ENCODE measurements at regions not wholly inside any gene's neighbourhood (a gene's known extent, or its start where the extent isn't known, plus 50 kb on each side); places are given as distances from the start of the nearest gene placed in this dataset.

DNA sequence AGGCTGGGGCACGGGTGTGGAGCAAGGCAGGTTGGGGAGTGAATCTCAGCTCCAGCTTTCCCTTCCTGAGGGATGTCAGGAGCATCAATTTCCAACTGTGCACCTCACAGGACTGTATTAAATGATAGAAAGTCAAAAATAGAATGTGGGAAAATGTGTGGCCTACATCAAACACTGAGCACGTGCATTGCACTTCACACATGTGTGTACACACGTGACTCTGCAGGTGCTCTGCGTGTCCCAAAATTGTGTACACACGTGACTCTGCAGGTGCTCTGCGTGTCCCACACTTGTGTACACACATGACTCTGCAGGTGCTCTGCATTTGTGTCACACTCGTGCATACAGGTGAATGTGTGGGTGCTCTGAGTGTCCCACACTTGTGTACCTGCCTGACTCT, 577.2 kb upstream of the SALL3 start:
- Histone ChIP-seq H3K27ac (ENCODE audit: low read depth) (no peak overlapping the region), H3K4me3 (ENCODE audit: low read depth, low read length) (no peak overlapping the region), H3K36me3 (ENCODE audit: insufficient read depth) (no peaks in the 10 kb centered on the region), H3K4me1 (ENCODE audit: insufficient read depth) (no peaks in the 10 kb centered on the region)
- 92% methylated on average over 7 of the region's 7 CpGs for WGBS
- DNase-seq (ENCODE audit: extremely low spot score) = no peak

DNA sequence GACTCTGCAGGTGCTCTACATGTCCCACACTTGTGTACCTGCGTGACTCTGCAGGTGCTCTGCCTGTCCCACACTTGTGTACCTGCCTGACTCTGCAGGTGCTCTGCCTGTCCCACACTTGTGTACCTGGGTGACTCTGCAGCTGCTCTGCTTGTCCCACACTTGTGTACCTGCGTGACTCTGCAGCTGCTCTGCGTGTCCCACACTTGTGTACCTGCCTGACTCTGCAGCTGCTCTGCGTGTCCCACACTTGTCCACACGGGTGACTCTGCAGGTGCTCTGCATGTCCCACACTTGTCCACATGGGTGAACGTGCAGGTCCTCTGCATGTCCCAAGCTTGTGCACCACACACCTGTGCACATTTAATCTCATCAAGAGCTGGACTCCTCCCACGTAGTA, 576.7 kb upstream of the SALL3 start:
- DNase-seq (ENCODE audit: extremely low spot score) = no peak
- 82% methylated on average over 7 of the region's 7 CpGs for WGBS

DNA sequence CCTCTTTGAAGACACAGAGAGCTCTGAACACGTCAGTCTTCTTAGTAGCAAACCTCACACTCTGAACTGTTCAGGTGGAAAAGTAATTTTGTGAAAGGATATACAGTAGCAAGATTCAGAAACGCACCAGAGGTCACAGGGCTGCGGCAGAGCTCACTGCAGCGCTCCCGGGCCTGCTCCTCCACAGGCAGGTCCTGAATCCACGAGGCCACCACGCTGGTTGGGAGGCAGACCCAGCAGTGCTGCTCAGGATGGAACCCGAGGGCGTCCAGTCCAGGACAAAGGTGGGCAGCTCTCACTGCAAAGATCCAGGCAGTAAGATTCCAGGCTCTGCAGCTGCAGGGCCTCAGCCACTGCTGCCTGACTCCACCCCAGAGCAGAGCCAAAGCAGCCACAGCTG, 576.2 kb upstream of the SALL3 start:
- Histone ChIP-seq H3K4me3 (ENCODE audit: low read depth, low read length) (no peak overlapping the region), H3K36me3 (ENCODE audit: insufficient read depth) (no peaks in the 10 kb centered on the region), H3K27ac (ENCODE audit: low read depth) (no peak overlapping the region), H3K4me1 (ENCODE audit: insufficient read depth) (no peaks in the 10 kb centered on the region)
- no peak for DNase-seq (ENCODE audit: extremely low spot score)
- WGBS = 74% methylated on average over 9 of the region's 9 CpGs

More for the DNA sequence above, 576.7 kb upstream of the SALL3 start:
- no peaks in the 10 kb centered on the region for H3K36me3 ChIP-seq (ENCODE audit: insufficient read depth)
- H3K27ac ChIP-seq (ENCODE audit: low read depth) = no peak overlapping the region
- H3K4me3 ChIP-seq (ENCODE audit: low read depth, low read length) = no peak overlapping the region
- no peaks in the 10 kb centered on the region for H3K4me1 ChIP-seq (ENCODE audit: insufficient read depth)

DNA sequence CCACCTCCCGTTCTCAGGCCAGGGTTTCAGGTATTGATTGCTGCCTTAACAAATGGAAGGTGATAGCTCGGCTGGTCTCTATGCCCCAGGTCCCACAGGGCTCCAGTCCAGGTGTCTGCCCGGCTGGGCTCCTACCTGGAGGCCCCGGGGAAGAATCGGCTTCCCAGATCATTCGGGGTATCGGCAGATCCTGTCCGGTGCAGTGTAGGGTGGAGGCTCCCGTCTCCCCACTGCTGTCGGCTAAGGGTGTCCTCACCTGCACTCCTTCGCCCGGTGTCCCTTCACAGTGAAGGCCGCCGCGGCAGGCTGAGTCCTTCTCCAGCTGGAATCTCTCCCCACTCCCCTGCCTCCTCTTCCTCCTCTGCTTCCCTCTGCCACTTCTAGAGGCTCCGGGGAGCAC, 573.9 kb upstream of the SALL3 start:
- Histone ChIP-seq H3K36me3 (ENCODE audit: insufficient read depth) (no peaks in the 10 kb centered on the region), H3K4me1 (ENCODE audit: insufficient read depth) (no peaks in the 10 kb centered on the region), H3K4me3 (ENCODE audit: low read depth, low read length) (no peak overlapping the region), H3K27ac (ENCODE audit: low read depth) (no peak overlapping the region)
- DNase-seq (ENCODE audit: extremely low spot score) = no peak
- WGBS = 92% methylated on average over 16 of the region's 16 CpGs

DNA sequence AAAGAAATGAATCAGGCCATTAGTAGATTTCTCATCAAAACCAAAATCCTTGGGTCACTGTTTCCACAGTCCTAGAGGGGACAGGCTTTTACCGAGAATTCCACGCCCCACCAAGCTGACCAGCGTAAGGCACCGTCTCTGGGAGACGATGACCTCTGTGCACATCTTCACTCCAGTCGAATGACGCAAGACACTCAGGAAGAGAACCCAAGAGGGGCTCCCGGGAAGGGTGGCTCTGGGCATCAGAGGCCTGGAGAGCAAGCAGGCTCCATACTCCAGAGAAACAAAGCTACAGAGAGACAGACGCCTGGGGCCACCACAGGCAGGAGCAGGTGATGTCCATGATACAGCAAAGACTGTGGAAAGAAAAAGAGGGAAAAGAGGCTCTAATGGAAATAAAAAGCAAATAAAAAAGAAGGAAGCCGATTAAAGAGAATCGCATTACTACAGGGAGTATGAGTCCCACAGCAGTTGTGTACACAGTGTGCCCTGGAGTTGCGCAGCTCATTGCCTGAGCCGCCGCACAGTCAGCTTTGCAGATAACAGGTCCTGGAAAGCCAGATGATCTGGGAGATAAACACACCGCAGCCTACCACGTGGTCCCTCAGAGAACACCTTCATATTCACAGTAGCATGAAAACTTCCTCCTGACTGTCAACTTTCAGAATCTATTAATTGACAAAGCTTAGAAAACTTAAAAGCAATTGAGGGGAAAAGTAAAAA, 572.7 kb upstream of the SALL3 start:
- no peak for DNase-seq (ENCODE audit: extremely low spot score)
- Histone ChIP-seq H3K36me3 (ENCODE audit: insufficient read depth) (no peaks in the 10 kb centered on the region), H3K4me1 (ENCODE audit: insufficient read depth) (no peaks in the 10 kb centered on the region), H3K27ac (ENCODE audit: low read depth) (no peak overlapping the region), H3K4me3 (ENCODE audit: low read depth, low read length) (no peak overlapping the region)
- 70% methylated on average over 16 of the region's 16 CpGs for WGBS

DNA sequence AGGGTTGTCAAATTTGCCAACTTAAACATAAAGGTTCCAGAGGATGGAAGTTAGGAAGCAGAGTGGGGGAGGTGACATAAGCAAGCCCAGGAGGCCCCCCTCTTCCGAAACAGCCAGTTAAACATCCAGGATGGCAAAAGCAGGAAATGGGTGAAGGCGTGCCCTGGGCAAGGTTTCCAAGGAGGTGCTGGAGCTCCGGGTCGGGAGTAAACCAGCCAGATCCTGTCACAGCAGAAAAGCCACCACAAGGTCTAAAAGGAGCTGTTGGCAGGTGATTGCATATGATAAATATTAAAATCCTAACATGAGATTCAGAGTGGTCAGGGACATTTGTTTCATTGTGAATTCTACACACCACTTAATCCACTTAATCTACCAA, 572.2 kb upstream of the SALL3 start:
- no peak for DNase-seq (ENCODE audit: extremely low spot score)
- Histone ChIP-seq H3K4me1 (ENCODE audit: insufficient read depth) (no peaks in the 10 kb centered on the region), H3K4me3 (ENCODE audit: low read depth, low read length) (no peak overlapping the region), H3K36me3 (ENCODE audit: insufficient read depth) (no peaks in the 10 kb centered on the region), H3K27ac (ENCODE audit: low read depth) (no peak overlapping the region)
- WGBS = 54% methylated on average over 4 of the region's 4 CpGs

DNA sequence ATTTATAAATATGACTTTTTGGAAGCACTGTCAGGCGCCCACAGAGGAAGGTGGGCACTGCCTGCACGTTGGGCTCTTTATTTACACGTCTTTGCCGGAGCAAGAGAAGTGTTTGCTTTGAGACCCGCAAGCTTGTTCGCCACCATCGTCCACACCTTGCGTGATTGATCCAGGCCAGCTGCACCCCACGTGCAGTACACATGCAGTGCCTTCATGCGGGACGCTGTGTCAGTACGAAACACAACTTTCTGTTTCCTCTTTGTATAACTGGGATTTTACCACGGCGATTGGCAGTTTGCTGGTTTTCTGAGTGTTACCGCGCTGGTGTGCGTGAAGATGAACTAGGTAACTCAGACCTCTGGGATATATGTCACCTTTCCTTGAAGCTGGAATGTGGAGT, 571.0 kb upstream of the SALL3 start:
- Histone ChIP-seq H3K36me3 (ENCODE audit: insufficient read depth) (no peaks in the 10 kb centered on the region), H3K4me1 (ENCODE audit: insufficient read depth) (no peaks in the 10 kb centered on the region), H3K4me3 (ENCODE audit: low read depth, low read length) (no peak overlapping the region), H3K27ac (ENCODE audit: low read depth) (no peak overlapping the region)
- no peak for DNase-seq (ENCODE audit: extremely low spot score)
- 78% methylated on average over 17 of the region's 17 CpGs for WGBS

DNA sequence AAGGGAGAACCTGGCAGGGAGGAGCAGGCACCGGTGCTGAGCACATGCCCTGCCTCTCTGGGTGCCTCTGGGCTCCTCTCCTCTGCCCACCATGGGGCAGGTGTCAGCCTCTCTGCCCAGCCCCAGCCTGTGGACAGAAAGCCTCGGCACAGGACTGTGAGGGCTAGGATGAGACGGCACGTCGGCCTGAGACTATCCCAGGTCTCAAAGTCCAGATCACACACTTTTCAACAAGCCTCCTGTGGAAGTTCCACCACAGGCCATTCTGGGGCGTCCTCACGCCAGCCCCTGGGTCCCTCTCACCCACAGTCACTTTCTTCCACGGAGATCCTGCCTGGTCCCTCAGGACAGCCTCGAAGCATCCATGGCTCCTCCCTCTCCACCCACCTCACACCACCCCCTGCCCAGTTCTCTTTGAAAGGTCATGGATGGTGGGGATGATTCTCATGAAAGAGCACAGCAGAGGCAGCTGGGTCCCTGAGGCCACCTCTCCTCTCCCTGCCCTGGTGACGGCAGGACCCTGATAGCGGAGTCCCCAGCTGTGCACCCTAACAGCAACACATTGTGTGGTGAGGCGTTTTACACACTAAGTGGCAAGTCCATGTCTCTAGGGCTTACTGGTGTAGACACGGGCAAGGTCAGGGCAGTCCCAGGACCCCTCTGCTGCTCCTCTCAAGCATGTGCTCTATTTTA, 569.4 kb upstream of the SALL3 start:
- Histone ChIP-seq H3K4me1 (ENCODE audit: insufficient read depth) (no peaks in the 10 kb centered on the region), H3K36me3 (ENCODE audit: insufficient read depth) (no peaks in the 10 kb centered on the region), H3K27ac (ENCODE audit: low read depth) (no peak overlapping the region), H3K4me3 (ENCODE audit: low read depth, low read length) (no peak overlapping the region)
- no peak for DNase-seq (ENCODE audit: extremely low spot score)
- WGBS = 92% methylated on average over 13 of the region's 13 CpGs

DNA sequence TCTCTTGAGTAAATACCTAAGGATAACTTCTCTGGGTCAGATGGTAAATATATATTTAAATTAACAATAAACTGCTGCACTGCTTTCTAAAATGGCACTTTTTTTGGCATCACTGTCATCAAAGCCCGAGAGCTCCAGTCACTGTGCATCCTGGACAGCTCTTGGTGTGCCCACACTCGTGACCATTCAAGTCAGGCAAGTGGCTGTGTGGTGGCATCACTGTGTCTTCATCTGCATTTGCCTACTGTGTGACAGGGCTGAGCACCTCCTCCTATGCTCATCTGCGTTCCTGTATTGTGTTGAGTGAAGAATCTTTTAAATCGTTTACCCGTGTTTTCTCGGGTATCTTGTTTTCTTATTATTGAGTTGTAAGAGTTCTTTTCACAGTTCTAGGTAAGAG, 568.1 kb upstream of the SALL3 start:
- DNase-seq (ENCODE audit: extremely low spot score) = no peak
- no peaks in the 10 kb centered on the region for H3K36me3 ChIP-seq (ENCODE audit: insufficient read depth)
- H3K27ac ChIP-seq (ENCODE audit: low read depth) = no peak overlapping the region
- no peaks in the 10 kb centered on the region for H3K4me1 ChIP-seq (ENCODE audit: insufficient read depth)
- 90% methylated on average over 6 of the region's 6 CpGs for WGBS
- H3K4me3 ChIP-seq (ENCODE audit: low read depth, low read length) = no peak overlapping the region

DNA sequence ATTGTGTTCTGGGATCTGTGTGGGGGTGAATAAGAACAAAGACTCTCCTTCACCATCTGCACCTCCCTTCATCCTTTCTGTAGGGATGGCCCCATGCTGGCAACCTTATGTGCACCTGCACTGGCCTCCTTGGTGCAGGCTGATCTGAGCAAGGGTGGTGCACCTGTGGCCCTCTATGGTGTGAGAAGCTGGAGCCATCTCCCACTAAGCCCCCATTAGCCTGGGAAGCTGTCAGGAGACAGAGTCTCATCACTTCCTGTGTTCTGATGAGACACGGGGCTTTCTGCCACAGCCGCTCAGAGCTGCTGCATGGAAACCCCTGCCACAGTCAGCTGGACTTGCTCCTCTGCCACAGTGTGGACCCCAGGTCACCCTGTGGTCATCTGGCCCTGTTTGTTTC, 565.3 kb upstream of the SALL3 start:
- H3K27ac ChIP-seq (ENCODE audit: low read depth) = no peak overlapping the region
- H3K4me3 ChIP-seq (ENCODE audit: low read depth, low read length) = no peak overlapping the region
- H3K4me1 ChIP-seq (ENCODE audit: insufficient read depth) = no peaks in the 10 kb centered on the region
- 81% methylated on average over 2 of the region's 2 CpGs for WGBS
- no peaks in the 10 kb centered on the region for H3K36me3 ChIP-seq (ENCODE audit: insufficient read depth)
- no peak for DNase-seq (ENCODE audit: extremely low spot score)

DNA sequence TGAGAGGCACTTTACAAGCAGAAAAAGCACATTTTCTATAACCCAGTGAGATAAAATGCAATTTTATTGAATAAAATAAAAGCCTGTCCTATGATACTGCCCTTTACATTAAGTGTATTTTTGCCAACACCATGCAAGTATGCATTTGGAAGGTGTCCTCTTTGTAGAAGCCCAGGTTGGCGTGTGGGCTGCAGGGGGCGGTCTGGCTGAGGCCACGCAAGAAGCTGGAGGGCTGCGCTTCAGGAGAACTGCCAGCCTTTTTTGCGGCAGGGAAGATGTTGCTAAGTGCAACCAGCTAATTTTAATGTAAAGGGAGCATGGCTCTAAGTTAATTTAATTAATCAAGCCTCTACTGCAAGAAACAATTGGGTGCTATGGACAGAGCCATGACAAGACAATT, 562.8 kb upstream of the SALL3 start:
- H3K4me3 ChIP-seq (ENCODE audit: low read depth, low read length) = no peak overlapping the region
- H3K36me3 ChIP-seq (ENCODE audit: insufficient read depth) = no peaks in the 10 kb centered on the region
- WGBS = 93% methylated on average over 5 of the region's 5 CpGs
- no peaks in the 10 kb centered on the region for H3K4me1 ChIP-seq (ENCODE audit: insufficient read depth)
- DNase-seq (ENCODE audit: extremely low spot score) = no peak
- no peak overlapping the region for H3K27ac ChIP-seq (ENCODE audit: low read depth)

DNA sequence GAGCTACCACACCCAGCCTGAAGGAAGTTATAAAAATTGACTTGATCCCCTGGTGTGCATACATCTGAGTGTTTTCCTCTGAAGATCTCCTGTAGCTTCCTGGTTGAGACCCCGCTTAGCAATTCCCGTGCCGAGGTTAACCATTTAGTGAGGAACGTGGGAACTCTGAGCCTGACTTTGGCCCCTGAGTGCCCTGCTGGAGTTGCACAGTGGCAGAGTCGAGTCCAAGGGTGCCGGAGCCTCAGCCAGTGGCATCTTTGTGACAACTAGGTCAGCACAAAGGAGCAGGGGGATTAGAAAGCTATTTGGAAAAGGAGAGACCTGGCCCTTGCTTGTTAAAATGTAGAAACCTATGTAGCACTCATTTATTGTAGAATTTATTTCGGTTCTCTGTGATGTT, 561.2 kb upstream of the SALL3 start:
- Histone ChIP-seq H3K4me3 (ENCODE audit: low read depth, low read length) (no peak overlapping the region), H3K36me3 (ENCODE audit: insufficient read depth) (no peaks in the 10 kb centered on the region), H3K4me1 (ENCODE audit: insufficient read depth) (no peaks in the 10 kb centered on the region), H3K27ac (ENCODE audit: low read depth) (no peak overlapping the region)
- no peak for DNase-seq (ENCODE audit: extremely low spot score)
- 77% methylated on average over 7 of the region's 7 CpGs for WGBS

DNA sequence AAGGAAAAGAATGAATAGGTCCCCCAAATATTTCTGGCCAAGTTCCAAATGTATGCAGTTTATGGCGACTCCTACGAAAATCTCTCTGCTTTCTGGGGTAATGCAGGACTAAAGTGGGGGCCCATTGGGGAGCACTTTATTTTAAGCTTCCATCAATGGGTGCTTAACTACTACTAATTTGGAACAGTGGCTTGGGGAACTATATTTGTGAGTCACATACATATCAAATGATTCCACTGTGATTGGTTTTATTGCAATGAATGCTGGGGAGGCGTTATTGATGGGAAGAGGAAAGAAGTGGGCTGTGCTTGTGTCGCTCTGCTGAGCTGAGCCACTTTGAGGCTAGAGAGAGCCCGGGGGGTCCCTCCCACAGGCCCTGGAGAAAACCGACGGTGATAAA, 560.4 kb upstream of the SALL3 start:
- Histone ChIP-seq H3K4me1 (ENCODE audit: insufficient read depth) (no peaks in the 10 kb centered on the region), H3K36me3 (ENCODE audit: insufficient read depth) (no peaks in the 10 kb centered on the region), H3K27ac (ENCODE audit: low read depth) (no peak overlapping the region), H3K4me3 (ENCODE audit: low read depth, low read length) (no peak overlapping the region)
- DNase-seq (ENCODE audit: extremely low spot score) = no peak
- WGBS = 78% methylated on average over 7 of the region's 7 CpGs

DNA sequence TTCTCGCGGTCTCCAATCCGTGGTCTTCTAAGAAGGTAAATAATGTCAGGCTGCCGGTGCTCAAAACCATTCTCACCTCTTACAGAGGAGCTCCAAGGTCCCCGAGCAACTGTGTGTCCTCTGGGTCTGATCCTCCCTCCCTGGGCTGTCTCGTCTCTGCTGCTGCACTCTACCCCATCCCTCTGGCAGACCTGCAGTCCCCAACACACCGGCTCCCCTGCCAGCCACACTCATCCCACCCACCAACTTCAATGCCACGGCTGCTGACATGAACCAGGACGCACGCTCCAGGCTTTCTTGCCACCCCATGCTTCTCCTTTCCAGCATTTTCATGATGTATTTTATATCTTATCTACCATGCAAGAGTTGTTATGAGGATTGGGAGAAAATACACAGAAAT, 559.5 kb upstream of the SALL3 start:
- Histone ChIP-seq H3K4me3 (ENCODE audit: low read depth, low read length) (no peak overlapping the region), H3K36me3 (ENCODE audit: insufficient read depth) (no peaks in the 10 kb centered on the region), H3K4me1 (ENCODE audit: insufficient read depth) (no peaks in the 10 kb centered on the region), H3K27ac (ENCODE audit: low read depth) (no peak overlapping the region)
- DNase-seq (ENCODE audit: extremely low spot score) = no peak
- 74% methylated on average over 10 of the region's 10 CpGs for WGBS
